Panc1 (cell line): ENCODE measurements at regions not wholly inside any gene's neighbourhood (a gene's known extent, or its start where the extent isn't known, plus 50 kb on each side); places are given as distances from the start of the nearest gene placed in this dataset.

Experiments used
- ATAC-seq: fragments of 200-7000 bp; cut with Tn5 transposase; 2 replicates; pipeline ENCODE4 v1.9.1; 2020; ENCODE audit warnings: mild to moderate bottlenecking, moderate library complexity
- BruUV-seq: library from RNA; stranded (reverse); fragments of 400-500 nt; replicated peaks from 2 replicates; lab custom pipeline; 2021; lab: Mats Ljungman, UMichigan
- CTCF ChIA-PET: fragments of 300-600 bp; sonication (Branson Sonifier 250); formaldehyde crosslinking; loops from one replicate; lab custom pipeline; 2022; ENCODE audit warnings: antibody characterized with exemption; lab: Charles Lee
- POLR2A ChIA-PET: fragments of 300-600 bp; sonication (Branson Sonifier 250); formaldehyde crosslinking; loops from one replicate; lab custom pipeline; 2022; ENCODE audit warnings: antibody characterized with exemption; lab: Charles Lee
- DNase-seq: peaks from one replicate; pipeline ENCODE4 v3.0.0-alpha.2; 2010; ENCODE audit warnings: low read depth, low spot score
- H3K27ac ChIP-seq: 2 replicates; pipeline ENCODE4 v1.5.1; 2011; ENCODE audit warnings: mild to moderate bottlenecking, low read length, inconsistent platforms
- H3K27me3 ChIP-seq: fragments of 200-500 bp; sonication (Bioruptor generic); 2 replicates; pipeline ENCODE4 v1.6.0; 2014; ENCODE audit warnings: low read length, inconsistent platforms; ENCODE audit not compliant: control insufficient read depth, insufficient read depth
- H3K36me3 ChIP-seq: fragments of 200-500 bp; sonication (Bioruptor generic); 2 replicates; pipeline ENCODE4 v1.5.1; 2014; ENCODE audit warnings: inconsistent platforms, mild to moderate bottlenecking, low read length, moderate library complexity; ENCODE audit not compliant: control insufficient read depth, insufficient read depth
- H3K4me1 ChIP-seq: 2 replicates; pipeline ENCODE4 v1.5.1; 2011; ENCODE audit warnings: inconsistent platforms, mild to moderate bottlenecking, low read length, moderate library complexity; ENCODE audit not compliant: control insufficient read depth, insufficient read depth
- H3K4me3 ChIP-seq, 2 experiments: 2 replicates each; pipeline ENCODE4 v1.5.1; 2011 to 2012; ENCODE audit warnings: low read depth in 2 of 2, low read length in 2 of 2, mild to moderate bottlenecking in 2 of 2, inconsistent platforms in 1 of 2, moderate library complexity in 1 of 2
- H3K9me3 ChIP-seq: fragments of 200-500 bp; sonication (Bioruptor generic); 2 replicates; pipeline ENCODE4 v1.5.1; 2014; ENCODE audit warnings: low read depth, mild to moderate bottlenecking, inconsistent platforms, low read length, moderate library complexity; ENCODE audit not compliant: control insufficient read depth, insufficient read depth
- POLR2AphosphoS5 ChIP-seq: IDR thresholded peaks from 2 replicates; pipeline ENCODE4 v1.6.1; 2012; ENCODE audit warnings: mild to moderate bottlenecking, low read depth, low read length, moderate library complexity
- SIN3A ChIP-seq: IDR thresholded peaks from 2 replicates; pipeline ENCODE4 v1.6.1; 2012; ENCODE audit warnings: low read depth, mild to moderate bottlenecking, low read length, moderate library complexity, borderline replicate concordance; ENCODE audit not compliant: insufficient read depth
- TCF7L2 ChIP-seq: IDR thresholded peaks from 2 replicates; pipeline ENCODE4 v1.6.1; 2011; ENCODE audit warnings: mild to moderate bottlenecking, low read depth, low read length, inconsistent platforms
- in situ Hi-C: cut with HindIII; loops from 2 replicates; pipeline ENCODE4 v1.10.0; 2016; ENCODE audit warnings: low sequenced_read_pairs, low pct_unique_long_range_greater_than_20kb
- intact Hi-C: fragments of 100-400 bp; cut with micrococcal nuclease; formaldehyde crosslinking; loops from one replicate; pipeline ENCODE4 v1.10.0; 2022; ENCODE audit not compliant: unreplicated experiment
- TF ChIP-seq, protein P1 (sequence below): fragments of 450-650 bp; IDR thresholded peaks from 2 replicates; pipeline ENCODE4 v1.5.1; 2017; ENCODE audit warnings: mild to moderate bottlenecking
- TF ChIP-seq, protein P2 (sequence below), 2 experiments: IDR thresholded peaks; 2 replicates each; pipeline ENCODE4 v1.6.1; 2011 to 2012; ENCODE audit warnings: low read depth in 2 of 2, control low read depth in 1 of 2, low read length in 1 of 2, mild to moderate bottlenecking in 1 of 2, moderate library complexity in 1 of 2; ENCODE audit not compliant: insufficient read depth in 1 of 2

DNA sequence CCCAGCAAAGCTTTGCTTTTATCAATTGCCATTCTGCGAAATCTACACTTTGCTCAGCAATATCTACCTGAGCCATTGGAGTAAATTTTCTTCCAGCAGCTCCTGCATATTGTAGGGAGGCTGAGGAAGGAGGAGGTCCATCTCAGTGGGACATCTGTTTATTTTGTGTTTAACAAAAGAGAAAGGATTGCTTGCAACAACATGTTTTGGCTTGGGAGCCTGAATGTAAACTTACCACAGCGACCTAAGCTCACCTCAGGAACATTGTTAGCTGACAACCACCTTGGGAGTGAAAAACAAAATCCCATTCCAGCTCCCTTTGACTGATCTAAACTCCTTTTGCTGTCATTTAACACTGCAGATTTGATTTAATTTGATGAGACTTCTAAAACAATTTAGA, 356.1 kb downstream of the SS18 start:
- in situ Hi-C loops (no loop called here), intact Hi-C loops (no loop called here)
- no peaks in the 10 kb centered on the region for H3K4me1 ChIP-seq
- H3K9me3 ChIP-seq = no peaks in the 10 kb centered on the region
- DNase-seq (no peak), ATAC-seq (no peak)
- ChIA-PET CTCF (no interaction called here), POLR2A (no interaction called here)
- no peak overlapping the region for H3K27ac ChIP-seq
- H3K36me3 ChIP-seq = no peaks in the 10 kb centered on the region
- no peak overlapping the region for H3K4me3 ChIP-seq
- no TSS peak for BruUV-seq
- H3K27me3 ChIP-seq = no peaks in the 10 kb centered on the region; the same call in 1 of the 2 replicates
- no peak for TF ChIP-seq SIN3A
- TF ChIP-seq POLR2AphosphoS5 = no peak
- TF ChIP-seq, protein P1, sequence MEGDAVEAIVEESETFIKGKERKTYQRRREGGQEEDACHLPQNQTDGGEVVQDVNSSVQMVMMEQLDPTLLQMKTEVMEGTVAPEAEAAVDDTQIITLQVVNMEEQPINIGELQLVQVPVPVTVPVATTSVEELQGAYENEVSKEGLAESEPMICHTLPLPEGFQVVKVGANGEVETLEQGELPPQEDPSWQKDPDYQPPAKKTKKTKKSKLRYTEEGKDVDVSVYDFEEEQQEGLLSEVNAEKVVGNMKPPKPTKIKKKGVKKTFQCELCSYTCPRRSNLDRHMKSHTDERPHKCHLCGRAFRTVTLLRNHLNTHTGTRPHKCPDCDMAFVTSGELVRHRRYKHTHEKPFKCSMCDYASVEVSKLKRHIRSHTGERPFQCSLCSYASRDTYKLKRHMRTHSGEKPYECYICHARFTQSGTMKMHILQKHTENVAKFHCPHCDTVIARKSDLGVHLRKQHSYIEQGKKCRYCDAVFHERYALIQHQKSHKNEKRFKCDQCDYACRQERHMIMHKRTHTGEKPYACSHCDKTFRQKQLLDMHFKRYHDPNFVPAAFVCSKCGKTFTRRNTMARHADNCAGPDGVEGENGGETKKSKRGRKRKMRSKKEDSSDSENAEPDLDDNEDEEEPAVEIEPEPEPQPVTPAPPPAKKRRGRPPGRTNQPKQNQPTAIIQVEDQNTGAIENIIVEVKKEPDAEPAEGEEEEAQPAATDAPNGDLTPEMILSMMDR = no peak
- TF ChIP-seq, protein P2, sequence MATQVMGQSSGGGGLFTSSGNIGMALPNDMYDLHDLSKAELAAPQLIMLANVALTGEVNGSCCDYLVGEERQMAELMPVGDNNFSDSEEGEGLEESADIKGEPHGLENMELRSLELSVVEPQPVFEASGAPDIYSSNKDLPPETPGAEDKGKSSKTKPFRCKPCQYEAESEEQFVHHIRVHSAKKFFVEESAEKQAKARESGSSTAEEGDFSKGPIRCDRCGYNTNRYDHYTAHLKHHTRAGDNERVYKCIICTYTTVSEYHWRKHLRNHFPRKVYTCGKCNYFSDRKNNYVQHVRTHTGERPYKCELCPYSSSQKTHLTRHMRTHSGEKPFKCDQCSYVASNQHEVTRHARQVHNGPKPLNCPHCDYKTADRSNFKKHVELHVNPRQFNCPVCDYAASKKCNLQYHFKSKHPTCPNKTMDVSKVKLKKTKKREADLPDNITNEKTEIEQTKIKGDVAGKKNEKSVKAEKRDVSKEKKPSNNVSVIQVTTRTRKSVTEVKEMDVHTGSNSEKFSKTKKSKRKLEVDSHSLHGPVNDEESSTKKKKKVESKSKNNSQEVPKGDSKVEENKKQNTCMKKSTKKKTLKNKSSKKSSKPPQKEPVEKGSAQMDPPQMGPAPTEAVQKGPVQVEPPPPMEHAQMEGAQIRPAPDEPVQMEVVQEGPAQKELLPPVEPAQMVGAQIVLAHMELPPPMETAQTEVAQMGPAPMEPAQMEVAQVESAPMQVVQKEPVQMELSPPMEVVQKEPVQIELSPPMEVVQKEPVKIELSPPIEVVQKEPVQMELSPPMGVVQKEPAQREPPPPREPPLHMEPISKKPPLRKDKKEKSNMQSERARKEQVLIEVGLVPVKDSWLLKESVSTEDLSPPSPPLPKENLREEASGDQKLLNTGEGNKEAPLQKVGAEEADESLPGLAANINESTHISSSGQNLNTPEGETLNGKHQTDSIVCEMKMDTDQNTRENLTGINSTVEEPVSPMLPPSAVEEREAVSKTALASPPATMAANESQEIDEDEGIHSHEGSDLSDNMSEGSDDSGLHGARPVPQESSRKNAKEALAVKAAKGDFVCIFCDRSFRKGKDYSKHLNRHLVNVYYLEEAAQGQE (IDR thresholded peaks at IDR 0.05; ENCODE audit: insufficient read depth in 1 of 2, low read depth in 2 of 2, low read length in 1 of 2) = no peak
- no peak for TF ChIP-seq TCF7L2

DNA sequence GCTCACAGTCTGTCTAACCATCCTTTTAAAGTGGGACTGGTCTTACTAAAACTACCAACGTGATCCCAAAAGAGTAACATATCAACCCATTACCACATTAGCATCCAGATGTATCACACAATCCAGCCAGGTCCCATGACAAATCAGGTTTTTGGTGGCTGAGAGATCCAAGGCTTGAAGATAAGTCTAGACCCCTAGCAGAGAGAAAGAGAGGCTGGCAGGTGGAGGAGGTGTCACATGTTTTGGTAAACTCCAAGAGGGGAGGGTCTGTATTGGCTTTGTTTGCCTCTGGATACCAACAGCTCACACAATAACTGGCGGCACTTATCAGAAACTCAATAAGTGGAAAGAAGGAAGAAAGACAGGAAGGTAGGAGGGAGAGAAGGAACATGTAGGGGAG, 357.6 kb downstream of the SS18 start:
- Histone ChIP-seq H3K27ac (no peak overlapping the region), H3K9me3 (no peaks in the 10 kb centered on the region), H3K4me3 (no peak overlapping the region), H3K27me3 (no peaks in the 10 kb centered on the region; the same call in 1 of the 2 replicates), H3K4me1 (no peaks in the 10 kb centered on the region), H3K36me3 (no peaks in the 10 kb centered on the region)
- no TSS peak for BruUV-seq
- DNase-seq (no peak), ATAC-seq (no peak)
- intact Hi-C loops (no loop called here), in situ Hi-C loops (no loop called here)
- POLR2A ChIA-PET = no interaction called here
- CTCF ChIA-PET = no interaction called here
- TF ChIP-seq POLR2AphosphoS5 = no peak
- TF ChIP-seq, protein P1 = no peak
- TF ChIP-seq SIN3A = no peak
- TF ChIP-seq TCF7L2 = no peak
- TF ChIP-seq, protein P2 (IDR thresholded peaks at IDR 0.05; ENCODE audit: insufficient read depth in 1 of 2, low read depth in 2 of 2, low read length in 1 of 2) = no peak
